GM19324 (cell line): ENCODE measurements at regions not wholly inside any gene's neighbourhood (a gene's known extent, or its start where the extent isn't known, plus 50 kb on each side); places are given as distances from the start of the nearest gene placed in this dataset.
"Not testable (repeated sequence)": the region's sequence is repeated elsewhere in the genome, so short reads cannot be mapped to it uniquely, and the experiment has no call there.

Source experiments
- ATAC-seq: cut with Tn5 transposase; IDR thresholded peaks from one replicate; pipeline ENCODE4 v1.9.1; 2021; ENCODE audit warnings: mild to moderate bottlenecking, moderate library complexity; ENCODE audit not compliant: unreplicated experiment, low FRiP score

GRCh38 chr11:29495676-29496075 is 521.2 kb downstream of the KCNA4 start:
- no peak for ATAC-seq

DNA sequence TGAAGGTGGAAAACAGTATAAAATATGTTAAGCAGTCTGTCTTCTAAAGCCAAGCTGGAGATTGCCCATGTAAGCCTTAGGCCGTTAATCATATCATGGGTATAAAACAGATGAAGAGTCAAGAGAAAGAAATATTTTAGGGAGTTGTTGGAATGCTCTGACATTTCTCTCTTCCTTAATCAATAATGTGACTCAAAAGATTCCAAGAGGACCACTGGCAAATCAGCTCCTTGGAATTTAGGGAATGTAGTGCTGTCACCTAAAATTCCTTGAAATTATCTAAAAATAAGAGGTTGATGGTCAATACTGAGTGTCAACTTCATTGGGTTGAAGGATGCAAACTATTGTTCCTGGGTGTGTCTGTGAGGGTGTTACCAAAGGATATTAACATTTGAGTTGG is 525.9 kb downstream of the KCNA4 start:
- no peak for ATAC-seq

DNA sequence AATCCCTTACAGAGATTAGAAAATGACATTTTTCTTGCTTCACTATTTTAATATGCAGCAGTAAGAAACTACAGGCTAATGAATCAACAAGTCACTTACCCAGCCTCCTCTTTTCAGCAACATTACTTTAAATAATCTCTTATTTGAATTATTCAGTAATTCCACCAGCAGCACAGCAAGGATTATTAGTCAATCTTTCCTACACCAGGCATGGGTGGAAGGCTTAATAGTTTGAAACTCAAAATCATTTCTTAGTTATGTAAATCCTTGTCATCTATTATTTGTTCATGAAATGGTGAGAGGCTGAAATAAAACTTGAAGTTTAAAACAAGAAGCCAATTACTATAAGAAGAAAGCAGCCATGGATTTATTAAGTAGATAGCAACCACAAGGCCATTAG is 530.5 kb downstream of the KCNA4 start:
- ATAC-seq = no peak

GRCh38 chr11:29485641-29486040 is 531.2 kb downstream of the KCNA4 start:
- ATAC-seq = no peak

GRCh38 chr11:29484548-29484947 is 532.3 kb downstream of the KCNA4 start:
- ATAC-seq = no peak

GRCh38 chr11:29483831-29484230 is 533.0 kb downstream of the KCNA4 start:
- ATAC-seq = no peak

DNA sequence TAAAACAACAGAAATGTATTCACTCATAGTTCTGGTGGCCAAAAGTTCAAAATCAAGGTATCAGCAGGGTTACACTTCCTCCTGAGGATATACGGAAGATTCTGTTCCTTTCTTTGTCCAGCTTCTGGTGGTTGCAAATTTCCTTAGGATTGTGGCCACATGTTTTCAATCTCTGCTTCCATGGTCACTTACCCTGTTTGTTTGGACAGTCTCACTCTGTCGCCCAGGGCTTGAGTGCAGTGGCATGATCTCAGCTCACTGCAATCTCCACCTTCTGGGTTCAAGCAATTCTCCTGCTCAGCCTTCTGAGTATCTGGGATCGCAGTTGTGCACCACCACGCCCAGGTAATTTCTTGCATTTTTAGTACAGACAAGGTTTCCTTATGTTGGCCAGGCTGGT is 534.3 kb downstream of the KCNA4 start:
- ATAC-seq = no peak

- no peak for ATAC-seq
Measured at GRCh38 chr11:29481738-29482137, 535.1 kb downstream of the KCNA4 start.

DNA sequence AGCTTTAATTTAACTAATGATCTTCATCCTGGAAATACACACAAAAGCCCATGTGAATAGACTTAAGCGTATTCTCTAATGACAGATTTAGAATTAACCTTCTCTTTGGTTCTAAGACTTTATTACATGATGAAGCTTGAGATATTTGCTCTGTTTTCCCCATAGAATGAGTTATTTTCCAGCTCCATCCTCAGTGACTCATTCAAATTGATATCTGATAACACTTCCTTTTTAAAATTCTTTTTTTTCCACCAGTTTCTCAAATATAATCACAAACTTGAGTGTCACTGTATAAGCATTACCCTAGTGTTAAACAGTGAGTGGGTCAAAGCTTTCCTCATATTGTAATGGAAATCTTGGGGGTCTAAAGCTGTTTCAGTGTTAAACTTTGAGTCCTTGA is 535.8 kb downstream of the KCNA4 start:
- ATAC-seq = no peak

DNA sequence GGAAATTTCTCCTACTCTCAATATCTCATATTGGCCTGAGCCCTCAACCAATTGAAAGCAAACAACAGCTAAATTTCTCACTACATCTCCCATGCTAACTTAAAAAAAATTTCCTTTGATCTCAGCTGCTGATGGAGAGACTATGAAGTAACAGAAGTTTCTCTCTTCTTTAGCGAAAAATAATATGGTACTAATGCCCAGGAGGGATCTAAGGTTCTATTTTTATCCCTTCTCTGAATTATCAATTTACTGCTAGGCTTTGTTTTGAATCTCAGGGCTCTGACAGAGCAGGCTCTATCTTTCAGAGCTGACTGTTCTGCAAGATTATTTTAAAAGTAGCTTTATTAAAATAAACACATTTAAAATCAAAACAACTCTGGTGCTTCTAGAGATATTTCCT is 558.6 kb downstream of the KCNA4 start:
- ATAC-seq = no peak

GRCh38 chr11:29452146-29452545 is 564.7 kb downstream of the KCNA4 start:
- no peak for ATAC-seq

- ATAC-seq = no peak
Measured at GRCh38 chr11:29449281-29450074, 567.4 kb downstream of the KCNA4 start.

DNA sequence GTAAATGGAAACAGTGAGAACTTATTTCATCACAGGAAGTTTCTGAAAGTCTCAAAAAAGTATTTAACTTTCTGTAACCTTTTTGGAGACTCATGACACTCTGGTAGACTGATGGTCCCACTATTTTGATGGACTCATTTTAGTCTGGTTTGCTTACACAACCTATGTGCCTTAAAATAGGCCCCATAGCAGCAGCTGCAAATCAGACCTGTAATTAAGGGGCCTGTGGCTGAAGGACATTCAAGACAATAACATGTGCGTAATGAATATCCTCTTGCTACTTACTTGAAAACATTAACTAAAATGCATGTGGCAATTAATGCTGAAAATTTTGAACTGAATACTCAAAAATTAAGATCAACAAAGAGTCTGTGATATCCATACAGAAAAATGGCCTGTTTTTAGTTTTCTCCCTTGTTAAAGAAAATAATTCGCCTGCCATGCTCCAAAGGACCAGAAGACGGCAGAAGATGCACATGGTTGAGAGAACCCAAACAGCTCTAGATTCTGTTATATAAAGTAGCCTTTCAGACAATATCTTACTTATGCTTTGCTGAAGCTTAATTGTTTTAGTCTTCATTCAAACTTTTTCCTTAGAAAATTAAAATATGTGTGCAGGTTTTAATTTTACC is 568.5 kb downstream of the KCNA4 start:
- ATAC-seq = no peak

DNA sequence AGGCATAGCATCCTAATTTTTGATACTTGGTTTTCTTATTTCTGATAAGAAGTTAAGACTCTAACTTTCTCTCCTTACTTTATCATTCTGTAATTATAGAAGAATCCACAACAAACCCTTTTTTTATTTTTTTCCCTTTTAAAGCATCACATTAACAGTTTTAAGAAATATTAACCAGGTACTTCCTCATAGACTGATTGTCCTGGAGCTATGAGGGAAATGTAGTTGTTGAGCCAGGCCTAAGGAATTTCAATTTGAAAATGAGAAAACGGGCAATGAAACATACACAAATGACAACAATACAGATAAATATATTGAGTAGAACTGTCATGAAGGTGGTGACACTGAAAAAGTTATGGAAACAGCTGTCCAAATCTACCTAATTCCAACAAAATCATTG is 569.0 kb downstream of the KCNA4 start:
- ATAC-seq = no peak

GRCh38 chr11:29446132-29446531 is 570.7 kb downstream of the KCNA4 start:
- no peak for ATAC-seq

- ATAC-seq = not testable (repeated sequence)
Measured at GRCh38 chr11:29445191-29445590, 571.6 kb downstream of the KCNA4 start.

DNA sequence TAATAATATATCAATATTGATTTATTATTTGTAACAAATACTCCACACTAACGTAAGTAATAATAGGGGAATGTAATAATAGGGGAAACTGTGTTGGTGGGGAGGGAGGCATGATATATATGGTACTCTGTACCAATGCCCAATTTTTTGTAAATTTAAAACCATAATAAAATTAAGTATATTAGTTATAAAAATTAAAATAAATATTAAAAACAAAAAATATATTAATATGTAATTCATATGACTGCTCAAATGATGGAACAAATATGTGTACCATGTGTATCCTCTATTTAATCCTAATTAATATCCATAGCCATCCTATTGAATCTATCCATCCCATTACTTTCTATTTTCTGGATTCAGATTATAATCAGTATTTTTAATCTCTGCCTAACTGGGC is 578.0 kb downstream of the KCNA4 start:
- ATAC-seq = no peak

DNA sequence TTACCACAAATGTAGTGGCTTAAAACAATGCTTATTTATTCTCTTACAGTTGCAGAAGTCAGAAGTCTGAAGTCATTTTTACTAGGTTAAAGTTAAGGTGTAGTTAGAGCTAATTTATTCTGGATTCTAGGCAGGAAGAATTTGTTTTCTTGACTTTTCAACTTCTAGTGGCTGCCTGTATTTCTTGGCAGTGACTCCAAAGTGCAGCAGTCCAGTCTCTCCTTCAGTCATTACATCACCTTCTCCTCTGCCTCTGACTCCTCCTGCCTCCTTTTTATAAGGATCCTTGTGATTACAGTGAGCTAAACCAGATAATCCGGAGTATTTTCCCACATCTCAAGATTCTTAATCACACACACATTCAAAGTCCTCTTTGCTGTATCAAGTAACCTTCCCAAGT is 581.4 kb downstream of the KCNA4 start:
- no peak for ATAC-seq

- ATAC-seq = no peak
Measured at GRCh38 chr11:29432719-29433325, 584.0 kb downstream of the KCNA4 start.

GRCh38 chr11:29405305-29405704 is 611.5 kb downstream of the KCNA4 start:
- ATAC-seq = no peak

GRCh38 chr11:29395555-29396072 is 621.2 kb downstream of the KCNA4 start:
- ATAC-seq = no peak

- no peak for ATAC-seq
Measured at GRCh38 chr11:29389793-29390192, 627.0 kb downstream of the KCNA4 start.
